B cell (primary cell): ENCODE measurements at regions not wholly inside any gene's neighbourhood (a gene's known extent, or its start where the extent isn't known, plus 50 kb on each side); places are given as distances from the start of the nearest gene placed in this dataset.

Source experiments
- ATAC-seq: fragments of 200-7000 bp; cut with Tn5 transposase; one replicate; pipeline ENCODE4 v1.10.0; 2021; ENCODE audit warnings: low read depth, mild to moderate bottlenecking, moderate number of reproducible peaks, moderate library complexity
- CTCF ChIA-PET: fragments of 350-600 bp; sonication (Branson Sonifier 250); formaldehyde crosslinking; loops from one replicate; lab custom pipeline; 2021; ENCODE audit warnings: antibody characterized with exemption, inconsistent platforms; lab: Charles Lee
- POLR2A ChIA-PET: fragments of 350-600 bp; sonication (Branson Sonifier 250); formaldehyde crosslinking; loops from one replicate; lab custom pipeline; 2021; ENCODE audit warnings: antibody characterized with exemption; lab: Charles Lee
- DNase-seq: peaks from one replicate; pipeline ENCODE4 v3.0.0; 2013
- H2AFZ ChIP-seq: 2 replicates; pipeline ENCODE4 v1.6.1; 2012; ENCODE audit warnings: mild to moderate bottlenecking, low read depth, low read length; ENCODE audit not compliant: insufficient read depth, poor library complexity, severe bottlenecking
- H3K27ac ChIP-seq, 2 donors: 1 replicate in 1 of 2; 2 replicates in 1 of 2; pipeline ENCODE4 v1.5.1; 2012 to 2013; ENCODE audit warnings: low read length in 2 of 2, mild to moderate bottlenecking in 2 of 2, moderate library complexity in 1 of 2
- H3K27me3 ChIP-seq, 4 experiments: fragments of 200-600 bp in 1 of 4; sonication (generic) in 1 of 4; replicated peaks in 1 of 4; 1 replicate in 2 of 4; 2 replicates in 2 of 4; pipeline versions ENCODE4 v1.6.1 to v1.7.0; 2013 to 2016; ENCODE audit warnings: low read length in 3 of 4, mild to moderate bottlenecking in 2 of 4, mixed read lengths in 1 of 4, moderate library complexity in 1 of 4; ENCODE audit not compliant: insufficient read depth in 4 of 4, control insufficient read depth in 3 of 4; ENCODE audit errors: control extremely low read depth in 1 of 4
- H3K36me3 ChIP-seq, 2 experiments: replicated peaks in 1 of 2; 1 replicate in 1 of 2; 2 replicates in 1 of 2; pipeline versions ENCODE4 v1.6.1 to v1.7.1; 2013; ENCODE audit warnings: low read length in 1 of 2; ENCODE audit not compliant: insufficient read depth in 2 of 2, control insufficient read depth in 1 of 2; ENCODE audit errors: control extremely low read depth in 1 of 2, extremely low read depth in 1 of 2
- H3K4me1 ChIP-seq, 2 donors: fragments of 200-600 bp in 1 of 2; sonication (generic) in 1 of 2; 1 replicate in 1 of 2; 2 replicates in 1 of 2; pipeline versions ENCODE4 v1.5.1 to v1.6.1; 2013 to 2017; ENCODE audit warnings: low read length in 2 of 2; ENCODE audit not compliant: control insufficient read depth in 2 of 2, insufficient read depth in 2 of 2
- H3K4me2 ChIP-seq: replicated peaks from 2 replicates; pipeline ENCODE3; 2012; ENCODE audit warnings: mild to moderate bottlenecking, low read depth, low read length; ENCODE audit not compliant: poor library complexity, severe bottlenecking
- H3K4me3 ChIP-seq, 5 experiments: fragments of 200-600 bp in 1 of 5; sonication (generic) in 1 of 5; 1 replicate in 3 of 5; 2 replicates in 2 of 5; pipeline versions ENCODE4 v1.5.1 to v1.7.0; 2011 to 2016; ENCODE audit warnings: low read length in 4 of 5, mild to moderate bottlenecking in 4 of 5, low read depth in 2 of 5, control low read depth in 1 of 5, moderate library complexity in 1 of 5; ENCODE audit not compliant: insufficient read depth in 1 of 5; ENCODE audit errors: control extremely low read depth in 1 of 5, extremely low read depth in 1 of 5
- H3K79me2 ChIP-seq: fragments of 200-600 bp; sonication (generic); one replicate; pipeline ENCODE4 v1.6.0; 2016; ENCODE audit warnings: low read length; ENCODE audit not compliant: control insufficient read depth, insufficient read depth
- H3K9ac ChIP-seq: fragments of 200-600 bp; sonication (generic); 2 replicates; pipeline ENCODE4 v1.6.1; 2017; ENCODE audit warnings: mild to moderate bottlenecking, low read length, moderate library complexity
- H3K9me3 ChIP-seq, 3 donors: one replicate each; pipeline versions ENCODE4 v1.6.1 to v1.7.1; 2013; ENCODE audit warnings: low read length in 2 of 3; ENCODE audit not compliant: control insufficient read depth in 2 of 3, insufficient read depth in 1 of 3; ENCODE audit errors: control extremely low read depth in 1 of 3
- H4K20me1 ChIP-seq: 2 replicates; pipeline ENCODE4 v1.6.0; 2012; ENCODE audit warnings: mild to moderate bottlenecking, low read length; ENCODE audit not compliant: insufficient read depth, control insufficient read depth, poor library complexity, severe bottlenecking
- H3K27ac Mint-ChIP-seq: one replicate; pipeline ENCODE4 v1.8.0; 2021; ENCODE audit warnings: mixed read lengths
- H3K27me3 Mint-ChIP-seq: one replicate; pipeline ENCODE4 v1.8.0; 2021; ENCODE audit warnings: mixed read lengths
- H3K4me1 Mint-ChIP-seq: one replicate; pipeline ENCODE4 v1.8.0; 2021; ENCODE audit warnings: mixed read lengths
- H3K4me3 Mint-ChIP-seq: one replicate; pipeline ENCODE4 v1.8.0; 2021; ENCODE audit warnings: mixed read lengths
- H3K9me3 Mint-ChIP-seq: one replicate; pipeline ENCODE4 v1.8.0; 2022; ENCODE audit warnings: mixed read lengths; ENCODE audit not compliant: insufficient read depth
- EZH2 ChIP-seq: IDR thresholded peaks from 2 replicates; pipeline ENCODE4 v1.6.1; 2012; ENCODE audit warnings: borderline replicate concordance, low read depth, mild to moderate bottlenecking, moderate library complexity, low read length; ENCODE audit not compliant: insufficient read depth, poor library complexity, severe bottlenecking
- WGBS: methylation state at CpG from one replicate; pipeline ENCODE4 v1.1.5; 2013; ENCODE audit warnings: missing lambda C conversion rate; ENCODE audit not compliant: insufficient coverage; 5-methylcytosine and 5-hydroxymethylcytosine counted together
- intact Hi-C: fragments of 100-400 bp; cut with micrococcal nuclease; formaldehyde crosslinking; loops from one replicate; pipeline ENCODE4 v1.10.0; 2022
- TF ChIP-seq, protein P1 (sequence below): fragments of 200-600 bp; IDR thresholded peaks from one replicate; pipeline ENCODE4 v1.8.0; 2022; ENCODE audit warnings: antibody characterized with exemption, mild to moderate bottlenecking

DNA sequence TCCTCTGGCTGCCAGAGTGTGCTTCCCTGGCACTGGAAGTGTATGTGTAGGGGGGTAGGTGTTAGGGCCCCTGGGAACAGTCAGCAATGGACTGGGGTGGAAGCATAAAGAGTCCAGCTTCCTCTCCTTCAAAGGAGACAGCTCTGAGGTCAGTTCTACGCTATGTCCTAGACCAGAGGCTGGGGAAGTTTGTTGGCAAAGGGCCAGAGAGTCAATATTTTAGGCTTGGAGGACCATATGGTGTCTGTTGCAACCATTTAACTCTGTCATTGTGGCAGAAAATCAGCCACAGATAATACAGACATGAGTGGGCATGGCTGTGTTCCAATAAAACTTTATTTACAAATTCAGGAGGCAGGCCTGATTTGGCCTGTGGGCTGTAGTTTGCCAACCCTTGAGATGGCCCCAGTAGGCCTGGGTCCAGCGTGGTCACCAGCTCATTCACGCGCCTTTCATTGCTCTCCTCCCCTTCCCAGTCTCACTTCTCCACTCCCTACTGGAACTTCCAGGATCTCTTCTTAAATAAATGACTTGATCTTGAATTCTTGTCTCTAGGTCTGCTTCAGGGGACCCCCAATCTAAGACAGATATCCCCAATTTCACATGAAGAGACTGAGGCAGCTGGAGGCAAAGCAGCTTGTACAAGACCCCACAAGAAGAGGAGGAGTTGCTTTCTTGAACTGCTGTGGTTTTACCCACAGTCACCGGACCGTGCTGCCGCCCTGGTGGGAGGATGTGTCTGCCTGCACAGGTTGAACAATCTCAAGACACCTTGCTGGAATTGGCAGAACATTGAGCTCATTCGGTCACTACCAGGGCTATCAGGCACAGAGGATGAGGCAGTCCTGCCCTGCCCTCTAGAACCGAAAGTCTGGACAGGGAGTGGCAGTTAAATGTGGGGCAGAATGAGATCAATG lies 162.4 kb upstream of the POU3F1 start:
- POLR2A ChIA-PET: no interaction called here
- H3K4me1 Mint-ChIP-seq: peaks cover 14% of the 10 kb centered on the region

DNA sequence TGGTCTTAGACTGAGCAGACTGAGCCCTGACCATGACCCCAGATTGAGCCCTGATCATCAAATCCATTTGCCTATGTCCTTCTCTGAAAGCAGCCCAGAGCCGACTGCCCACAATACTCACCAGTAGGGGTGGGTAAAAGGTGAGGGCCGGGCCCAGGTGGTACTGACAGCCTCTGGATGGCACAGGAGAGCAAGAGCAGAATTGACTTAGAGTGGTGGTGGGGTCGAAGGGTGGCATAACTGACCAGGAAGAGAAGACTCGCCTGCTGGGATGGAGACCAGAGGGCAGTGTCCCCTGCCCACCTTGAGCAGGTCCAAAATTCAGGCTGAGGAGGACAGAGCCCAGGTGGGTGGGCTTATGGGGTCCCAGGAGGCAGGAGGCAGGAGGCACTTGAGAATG lies 161.3 kb upstream of the POU3F1 start:
- no peaks in the 10 kb centered on the region for H4K20me1 ChIP-seq
- DNase-seq: no peak
- H3K36me3 ChIP-seq: no peaks in the 10 kb centered on the region
- H3K27me3 Mint-ChIP-seq: peaks cover 3% of the 10 kb centered on the region
- CTCF ChIA-PET: no interaction called here
- no peaks in the 10 kb centered on the region for H3K79me2 ChIP-seq
- TF ChIP-seq, protein P1, sequence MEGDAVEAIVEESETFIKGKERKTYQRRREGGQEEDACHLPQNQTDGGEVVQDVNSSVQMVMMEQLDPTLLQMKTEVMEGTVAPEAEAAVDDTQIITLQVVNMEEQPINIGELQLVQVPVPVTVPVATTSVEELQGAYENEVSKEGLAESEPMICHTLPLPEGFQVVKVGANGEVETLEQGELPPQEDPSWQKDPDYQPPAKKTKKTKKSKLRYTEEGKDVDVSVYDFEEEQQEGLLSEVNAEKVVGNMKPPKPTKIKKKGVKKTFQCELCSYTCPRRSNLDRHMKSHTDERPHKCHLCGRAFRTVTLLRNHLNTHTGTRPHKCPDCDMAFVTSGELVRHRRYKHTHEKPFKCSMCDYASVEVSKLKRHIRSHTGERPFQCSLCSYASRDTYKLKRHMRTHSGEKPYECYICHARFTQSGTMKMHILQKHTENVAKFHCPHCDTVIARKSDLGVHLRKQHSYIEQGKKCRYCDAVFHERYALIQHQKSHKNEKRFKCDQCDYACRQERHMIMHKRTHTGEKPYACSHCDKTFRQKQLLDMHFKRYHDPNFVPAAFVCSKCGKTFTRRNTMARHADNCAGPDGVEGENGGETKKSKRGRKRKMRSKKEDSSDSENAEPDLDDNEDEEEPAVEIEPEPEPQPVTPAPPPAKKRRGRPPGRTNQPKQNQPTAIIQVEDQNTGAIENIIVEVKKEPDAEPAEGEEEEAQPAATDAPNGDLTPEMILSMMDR: no peak
- no peak for TF ChIP-seq EZH2
- no peak overlapping the region for H3K9ac ChIP-seq
- no peak for ATAC-seq
- H3K27ac ChIP-seq: no peak overlapping the region
- POLR2A ChIA-PET: no interaction called here
- no peak overlapping the region for H3K4me3 Mint-ChIP-seq
- no peak overlapping the region for H3K4me3 ChIP-seq
- H3K27me3 ChIP-seq: peaks cover 0 to 9% (median 0%) of the 10 kb centered on the region in 4 experiments
- H2AFZ ChIP-seq: no peak overlapping the region
- peaks cover 0 to 7% of the 10 kb centered on the region in 2 donors for H3K4me1 ChIP-seq
- no peak overlapping the region for H3K4me2 ChIP-seq
- peaks cover 9% of the 10 kb centered on the region for H3K4me1 Mint-ChIP-seq
- no peak overlapping the region for H3K27ac Mint-ChIP-seq
- intact Hi-C loops: no loop called here
- no peaks in the 10 kb centered on the region for H3K9me3 ChIP-seq
- no peaks in the 10 kb centered on the region for H3K9me3 Mint-ChIP-seq
- WGBS: 87% methylated on average over 3 of the region's 4 CpGs

More for the DNA sequence above, 162.4 kb upstream of the POU3F1 start:
- no peak overlapping the region for H3K4me2 ChIP-seq
- no peaks in the 10 kb centered on the region for H3K79me2 ChIP-seq
- Mint-ChIP-seq H3K9me3 (no peaks in the 10 kb centered on the region), H3K4me3 (no peak overlapping the region), H3K27ac (no peak overlapping the region), H3K27me3 (peaks cover 6% of the 10 kb centered on the region)
- H3K27me3 ChIP-seq: peaks cover 0 to 12% (median 1%) of the 10 kb centered on the region in 4 experiments
- WGBS: 86% methylated on average over 9 of the region's 9 CpGs
- H4K20me1 ChIP-seq: no peaks in the 10 kb centered on the region
- H3K9me3 ChIP-seq: no peaks in the 10 kb centered on the region
- no peak for ATAC-seq
- H3K4me1 ChIP-seq: peaks cover 4 to 13% of the 10 kb centered on the region in 2 donors
- CTCF ChIA-PET: no interaction called here
- no peak overlapping the region for H3K9ac ChIP-seq
- no peak overlapping the region for H3K4me3 ChIP-seq
- intact Hi-C loops: no loop called here
- DNase-seq: no peak
- H2AFZ ChIP-seq: no peak overlapping the region
- TF ChIP-seq, protein P1: no peak
- TF ChIP-seq EZH2: no peak
- H3K36me3 ChIP-seq: no peaks in the 10 kb centered on the region
- no peak overlapping the region for H3K27ac ChIP-seq
